Stimulated activated CD4-positive, alpha-beta T cell treated with anti-CD3 and anti-CD28 coated beads, Interleukin-1b, Interleukin-23, amount 100 ng/mL, for 48 hours (primary cell): ENCODE measurements at regions not wholly inside any gene's neighbourhood (a gene's known extent, or its start where the extent isn't known, plus 50 kb on each side); places are given as distances from the start of the nearest gene placed in this dataset.
"Not testable (repeated sequence)": the region's sequence is repeated elsewhere in the genome, so short reads cannot be mapped to it uniquely, and the experiment has no call there.

Experiments used
- DNase-seq: peaks from one replicate; pipeline ENCODE4 v3.0.0-alpha.2; 2020

DNA sequence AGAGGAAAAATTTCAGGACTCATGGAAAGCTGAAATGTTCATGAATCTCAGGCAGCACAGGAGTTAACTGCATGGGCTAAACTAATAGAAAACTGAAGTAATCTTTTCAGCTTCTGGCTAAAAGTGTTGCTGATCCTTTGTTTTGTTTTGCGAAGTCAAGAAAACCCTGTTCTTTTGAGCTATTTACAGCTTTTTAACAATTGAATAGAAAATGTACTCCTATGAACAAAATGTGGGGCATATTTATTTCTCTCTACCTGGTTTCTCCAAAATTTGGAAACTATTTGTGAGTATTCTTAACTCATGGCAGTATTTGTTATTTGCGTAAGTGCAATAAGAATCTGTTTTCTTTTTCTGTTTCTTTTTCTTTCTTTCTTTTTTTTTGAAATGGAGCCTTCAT is 818.8 kb upstream of the CITED2 start:
- DNase-seq = no peak

DNA sequence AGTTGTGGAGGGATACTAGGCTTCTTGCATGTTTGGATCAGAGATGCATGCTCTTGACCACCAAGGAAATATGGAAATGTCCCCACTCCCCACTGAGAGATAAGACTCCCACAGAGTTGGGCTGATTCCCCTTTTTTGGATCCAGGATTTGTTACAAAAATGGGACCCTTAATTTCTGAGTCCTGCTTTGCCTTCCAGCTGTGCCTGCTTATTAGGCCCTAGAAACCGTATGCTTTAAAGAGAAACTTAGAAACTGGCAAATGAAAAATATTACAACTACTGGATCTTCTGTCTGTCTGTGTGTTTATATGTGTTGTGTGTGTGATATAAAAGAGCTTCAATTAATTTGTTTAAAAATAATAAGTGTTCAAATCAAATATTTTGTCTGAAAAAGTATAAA is 817.6 kb upstream of the CITED2 start:
- no peak for DNase-seq

DNA sequence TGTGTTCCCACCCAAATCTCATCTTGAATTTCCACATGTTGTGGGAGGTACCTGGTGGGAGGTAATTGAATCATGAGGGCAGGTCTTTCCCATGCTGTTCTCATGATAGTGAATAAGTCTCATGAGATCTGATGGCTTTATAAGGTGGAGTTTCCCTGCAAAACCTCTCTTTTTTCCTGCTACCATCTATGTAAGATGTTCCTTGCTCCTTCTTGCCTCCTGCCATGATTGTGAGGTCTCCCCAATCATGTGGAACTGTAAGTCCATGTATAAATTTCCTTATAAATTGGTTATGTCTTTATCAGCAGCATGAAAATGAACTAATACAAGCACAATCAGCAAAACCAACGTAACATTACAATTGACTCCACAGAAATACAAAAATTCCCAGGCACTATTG is 814.8 kb upstream of the CITED2 start:
- DNase-seq = not testable (repeated sequence)

DNA sequence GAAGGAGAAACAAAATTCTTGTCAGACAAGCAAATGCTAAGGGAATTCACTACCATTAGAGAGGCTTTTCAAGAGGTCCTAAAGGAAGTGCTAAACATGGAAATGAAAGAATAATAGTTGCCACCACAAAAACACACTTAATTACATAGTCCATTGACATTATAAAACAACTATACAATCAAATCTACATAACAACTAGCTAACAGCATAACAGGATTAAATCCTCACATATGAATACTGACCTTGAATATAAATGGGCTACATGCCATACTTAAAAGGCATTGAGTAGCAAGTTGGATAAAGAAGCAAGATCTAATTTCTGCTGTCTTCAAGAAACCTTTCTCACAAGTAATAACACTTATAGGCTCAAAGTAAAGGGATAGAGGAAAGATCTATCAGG is 811.5 kb upstream of the CITED2 start:
- no peak for DNase-seq

DNA sequence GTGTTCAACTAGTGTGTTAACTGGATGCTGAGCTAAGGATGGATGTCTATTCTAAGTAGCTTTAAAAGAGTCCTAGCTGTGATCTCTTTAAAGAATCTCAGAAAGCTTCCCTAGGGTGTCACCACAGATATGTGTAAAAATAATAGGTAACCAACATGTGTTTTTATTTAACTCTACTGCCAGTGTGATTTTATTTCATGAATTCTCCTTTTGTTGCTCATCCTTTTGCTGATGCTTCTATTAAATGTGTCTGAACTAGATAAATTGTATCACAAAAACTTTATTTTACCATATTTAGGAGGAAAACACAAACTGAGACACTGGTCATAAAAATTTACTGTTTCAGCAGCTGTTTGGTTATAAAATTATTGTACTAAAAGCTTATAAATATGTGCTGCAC is 809.4 kb upstream of the CITED2 start:
- no peak for DNase-seq

DNA sequence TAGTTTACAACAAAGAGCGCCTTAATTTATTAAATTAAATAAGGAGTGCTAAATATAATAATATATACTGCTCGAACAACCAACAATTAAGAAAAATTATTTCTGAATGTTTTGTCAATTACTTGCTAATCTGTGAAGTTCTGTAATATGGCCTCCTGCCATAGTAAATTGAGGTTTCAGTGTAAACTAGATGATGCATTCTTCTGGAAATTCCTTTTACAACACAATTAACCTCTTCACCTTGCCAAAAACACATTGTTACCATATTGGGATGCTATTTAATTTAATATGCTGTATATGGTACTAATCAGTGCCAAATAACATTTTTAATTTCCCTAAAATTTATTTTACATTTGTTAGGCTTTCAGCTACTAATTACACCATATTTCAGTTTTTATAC is 808.4 kb upstream of the CITED2 start:
- no peak for DNase-seq

DNA sequence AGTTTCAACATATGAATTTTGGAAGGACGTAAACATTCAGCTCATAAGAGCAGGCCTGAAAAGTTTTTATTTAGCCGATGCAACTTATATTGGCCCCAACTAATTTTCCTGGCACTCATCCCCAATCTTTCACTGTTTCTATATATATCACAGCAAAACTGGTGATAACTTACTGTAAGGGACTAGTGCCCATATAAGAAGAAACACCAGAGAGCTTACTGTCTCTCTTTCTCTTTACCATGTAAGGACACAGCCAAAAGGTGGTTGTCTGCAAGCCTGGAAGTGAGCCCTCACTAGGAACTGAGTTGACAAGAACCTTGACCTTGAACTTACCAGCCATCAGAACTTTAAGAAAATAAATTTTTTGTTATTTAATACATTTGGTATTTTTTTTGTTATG is 807.4 kb upstream of the CITED2 start:
- DNase-seq = no peak

DNA sequence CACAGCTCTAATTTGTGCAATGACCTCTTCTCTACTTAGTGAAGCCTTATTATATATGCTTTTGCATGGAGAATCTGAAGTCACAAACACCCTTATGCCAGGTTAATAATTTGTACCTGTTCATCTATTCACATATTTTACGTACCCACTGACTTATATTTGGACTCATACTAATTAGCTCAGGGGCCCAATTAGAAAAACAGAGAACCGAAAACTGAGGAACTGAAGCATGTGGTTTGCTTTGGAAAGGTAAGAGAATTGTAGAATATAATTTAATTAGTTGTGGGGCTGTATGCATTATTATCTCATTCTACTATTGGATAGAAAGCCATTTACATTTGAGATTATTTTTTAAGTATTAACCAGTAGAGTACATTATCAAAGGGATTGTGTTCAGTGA is 805.9 kb upstream of the CITED2 start:
- no peak for DNase-seq

DNA sequence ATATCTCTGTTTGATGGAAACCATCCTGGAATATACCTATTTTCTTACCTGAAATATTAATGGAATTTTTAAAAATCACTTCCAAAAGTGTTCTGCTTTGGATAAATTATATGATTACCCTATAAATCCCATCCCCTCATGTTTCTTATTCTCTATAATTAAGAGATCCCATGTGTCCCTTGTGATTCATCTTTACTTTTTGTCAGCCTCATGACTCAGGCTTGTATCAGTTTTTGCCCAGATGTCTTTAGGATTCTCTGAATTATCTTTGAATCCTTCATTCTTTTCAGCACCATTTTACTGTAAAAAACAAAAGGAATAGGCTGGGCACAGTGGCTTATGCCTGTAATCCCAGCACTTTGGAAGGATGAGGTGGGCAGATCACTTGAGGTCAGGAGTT is 804.5 kb upstream of the CITED2 start:
- no peak for DNase-seq

DNA sequence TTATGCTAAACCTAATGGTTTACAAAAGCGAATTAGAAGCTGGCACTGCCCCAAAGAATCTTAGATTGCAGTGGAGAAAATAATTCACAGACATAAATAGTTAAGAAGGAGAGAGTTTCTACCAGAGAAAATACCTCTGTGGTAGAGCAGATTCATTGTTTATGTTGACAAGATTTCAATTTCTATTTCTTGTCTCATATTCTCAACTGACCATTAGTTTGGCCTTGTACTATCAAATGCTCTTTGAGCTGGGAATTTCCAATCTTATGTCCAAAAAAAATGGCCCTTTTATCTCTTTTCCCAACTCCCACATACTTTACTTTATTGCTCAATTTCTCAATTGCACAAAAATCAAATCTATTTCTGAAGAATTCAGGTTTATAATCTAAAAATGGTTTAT is 804.1 kb upstream of the CITED2 start:
- no peak for DNase-seq

DNA sequence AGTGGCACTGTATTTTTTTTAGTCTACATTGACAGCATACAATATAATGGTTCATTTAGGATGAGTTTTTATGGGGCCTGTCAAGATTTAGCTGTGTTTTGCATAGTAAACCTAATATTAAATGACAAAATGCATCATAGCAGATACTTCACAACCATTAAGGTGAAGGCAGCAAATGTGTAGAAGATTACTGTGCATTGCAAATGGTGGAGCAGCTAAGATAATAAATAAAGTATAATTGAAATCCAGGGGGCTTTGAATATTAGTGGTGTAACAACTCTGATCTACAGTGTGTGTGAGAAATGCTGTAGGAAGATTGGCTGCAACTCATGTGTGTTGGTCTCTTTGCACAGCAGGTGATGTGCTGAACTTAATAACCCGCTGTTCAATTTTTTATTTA is 801.9 kb upstream of the CITED2 start:
- DNase-seq = no peak

DNA sequence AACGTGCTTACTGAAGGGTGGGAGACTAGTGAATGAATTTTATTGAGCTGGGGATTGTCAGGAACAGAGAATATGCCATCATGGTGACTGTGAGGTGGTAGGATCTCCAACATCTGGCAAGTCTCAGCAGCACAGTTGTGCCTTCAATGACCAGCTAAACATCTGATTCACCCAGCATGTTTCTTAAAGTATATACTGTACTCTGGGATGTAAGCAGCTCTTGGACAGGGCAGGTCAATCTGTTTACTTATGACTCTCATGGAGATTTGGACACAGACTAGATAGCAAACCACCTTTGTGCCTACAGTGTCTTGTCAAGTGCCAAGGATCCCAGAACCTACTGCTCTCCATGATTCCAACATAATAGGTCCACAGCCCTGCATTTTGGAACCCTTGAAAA is 801.0 kb upstream of the CITED2 start:
- DNase-seq = no peak

DNA sequence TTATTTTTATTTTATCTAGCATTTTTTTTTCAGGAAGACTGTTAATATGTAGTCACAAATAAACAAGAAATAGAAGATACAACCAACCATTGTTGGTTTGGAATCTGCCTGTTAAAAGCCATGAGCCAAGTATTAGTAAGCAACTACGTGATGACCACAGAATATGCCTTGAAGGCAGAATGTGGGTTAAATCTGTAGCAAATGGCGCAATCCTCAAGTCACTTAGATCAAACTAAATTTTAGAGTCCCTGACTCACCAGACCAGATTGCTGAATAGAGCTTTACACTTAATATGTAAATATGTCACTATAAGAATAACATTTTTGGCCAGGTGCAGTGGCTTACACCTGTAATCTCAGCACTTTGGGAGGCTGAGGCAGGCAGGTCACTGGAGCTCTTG is 800.1 kb upstream of the CITED2 start:
- no peak for DNase-seq

DNA sequence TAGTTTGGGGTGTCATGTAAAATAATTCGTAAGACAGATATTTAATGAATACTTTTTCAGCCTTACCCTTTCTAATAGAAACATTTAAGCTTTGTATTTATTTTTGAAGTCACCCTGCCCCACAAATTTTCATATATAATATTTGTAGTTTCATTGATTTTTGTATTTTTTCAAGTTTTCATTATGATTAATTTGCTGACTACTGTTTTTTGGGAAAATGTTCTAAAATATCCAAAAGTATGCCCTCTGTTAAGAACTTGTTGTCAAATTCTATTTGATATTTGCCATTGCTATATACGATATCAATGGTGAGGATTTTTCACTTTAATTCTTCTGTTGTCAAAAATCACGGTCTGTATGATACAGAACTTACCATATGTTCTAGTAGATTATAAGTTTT is 793.9 kb upstream of the CITED2 start:
- no peak for DNase-seq

DNA sequence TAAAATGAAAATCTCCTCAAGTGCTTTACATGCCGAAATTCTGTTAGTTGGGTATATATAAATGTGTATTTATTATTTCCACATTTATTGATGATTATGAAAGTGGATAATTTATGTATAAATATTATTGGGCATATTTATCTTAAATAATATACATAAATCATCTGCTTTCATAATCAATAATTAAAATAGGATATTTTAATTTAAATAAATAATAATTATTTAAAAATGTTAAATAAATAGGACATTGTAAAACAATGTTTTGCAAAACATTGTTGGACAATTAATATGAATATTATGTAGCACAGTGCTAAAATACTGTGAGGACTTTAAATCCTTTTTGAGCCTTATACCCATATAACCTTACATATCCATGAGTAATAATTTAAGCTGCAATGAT is 786.5 kb upstream of the CITED2 start:
- DNase-seq = no peak

DNA sequence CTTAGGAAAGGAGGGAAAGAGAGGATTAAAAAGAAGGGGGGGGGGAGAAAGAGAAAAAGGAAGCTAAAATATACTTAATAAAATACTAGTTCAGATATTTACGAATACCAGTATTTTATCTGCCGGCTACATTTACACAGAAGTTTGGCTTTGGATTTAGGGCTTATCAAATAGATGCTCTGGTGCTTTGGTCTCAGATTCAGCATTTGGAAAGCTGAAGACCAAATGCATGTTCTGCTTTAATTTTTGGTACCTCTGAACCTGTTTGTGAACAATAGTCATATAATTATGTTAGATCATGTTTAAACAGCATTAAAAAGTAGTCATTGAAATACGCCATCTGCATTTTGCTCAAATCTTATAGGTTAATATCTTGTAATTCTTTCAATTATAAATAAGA is 786.0 kb upstream of the CITED2 start:
- DNase-seq = no peak

DNA sequence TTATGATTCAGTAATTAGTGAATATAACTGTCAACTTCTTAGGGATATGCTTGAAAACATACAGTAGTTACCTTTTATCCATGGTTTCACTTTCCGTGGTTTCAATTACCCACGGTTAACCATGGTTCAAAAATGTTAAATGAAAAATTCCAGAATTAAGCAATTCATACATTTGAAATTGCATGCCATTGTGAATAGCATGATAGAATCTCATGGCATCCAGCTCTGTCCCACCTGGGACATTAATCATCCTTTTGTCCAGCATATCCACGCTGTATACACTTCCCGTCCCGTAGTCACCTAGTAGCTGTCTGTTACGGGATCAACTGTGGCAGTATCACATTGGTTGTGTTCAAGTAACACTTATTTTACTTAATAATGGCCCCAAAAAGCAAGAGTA is 781.7 kb upstream of the CITED2 start:
- no peak for DNase-seq

DNA sequence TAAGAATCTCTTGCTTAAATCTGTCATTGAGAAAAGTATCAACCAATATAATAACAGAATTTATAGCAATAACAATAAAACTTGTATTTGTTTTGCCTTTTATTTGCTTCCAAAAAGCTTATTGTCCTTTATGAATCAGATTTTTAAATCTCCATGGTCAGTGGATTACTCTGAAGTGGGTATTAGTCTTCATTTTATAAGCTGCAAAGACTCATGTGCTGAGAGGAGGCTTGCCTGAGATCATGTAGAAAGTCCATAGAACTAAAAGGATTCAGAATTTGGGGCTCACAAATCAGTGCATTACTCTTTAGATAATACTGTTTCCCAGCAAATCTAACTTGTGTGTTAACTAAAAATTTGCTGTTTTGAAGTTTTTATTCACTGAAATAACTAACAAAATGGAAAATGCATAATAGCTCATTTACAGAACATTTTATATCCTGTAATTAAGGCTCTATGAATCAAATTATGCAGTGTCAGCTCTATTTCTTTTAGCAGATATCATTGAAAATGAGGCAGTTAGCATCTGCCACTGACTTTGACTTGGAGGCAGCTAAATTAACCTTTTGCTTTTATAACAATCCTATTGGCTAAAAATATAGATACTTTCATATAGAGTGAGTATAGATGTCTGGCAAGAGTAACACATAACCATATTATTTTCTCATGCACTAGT is 781.1 kb upstream of the CITED2 start:
- no peak for DNase-seq

DNA sequence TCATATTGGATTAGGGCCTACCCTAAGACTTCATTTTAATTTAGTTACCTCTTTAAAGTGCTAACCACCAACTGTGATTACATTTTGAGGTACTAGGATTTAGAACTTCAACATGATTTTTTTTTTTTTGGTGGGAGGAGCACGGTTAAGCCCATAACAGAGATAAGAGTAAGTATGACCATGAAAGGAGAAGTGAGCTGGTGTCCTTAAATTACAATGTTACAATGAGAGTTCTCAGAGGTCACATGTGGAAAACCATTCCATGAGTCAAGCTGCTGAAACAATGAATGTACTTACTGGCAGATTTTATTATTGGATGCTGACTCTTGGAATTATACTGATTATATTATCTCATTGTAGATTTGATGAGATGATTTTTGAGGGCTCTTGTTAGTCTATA is 779.3 kb upstream of the CITED2 start:
- no peak for DNase-seq

DNA sequence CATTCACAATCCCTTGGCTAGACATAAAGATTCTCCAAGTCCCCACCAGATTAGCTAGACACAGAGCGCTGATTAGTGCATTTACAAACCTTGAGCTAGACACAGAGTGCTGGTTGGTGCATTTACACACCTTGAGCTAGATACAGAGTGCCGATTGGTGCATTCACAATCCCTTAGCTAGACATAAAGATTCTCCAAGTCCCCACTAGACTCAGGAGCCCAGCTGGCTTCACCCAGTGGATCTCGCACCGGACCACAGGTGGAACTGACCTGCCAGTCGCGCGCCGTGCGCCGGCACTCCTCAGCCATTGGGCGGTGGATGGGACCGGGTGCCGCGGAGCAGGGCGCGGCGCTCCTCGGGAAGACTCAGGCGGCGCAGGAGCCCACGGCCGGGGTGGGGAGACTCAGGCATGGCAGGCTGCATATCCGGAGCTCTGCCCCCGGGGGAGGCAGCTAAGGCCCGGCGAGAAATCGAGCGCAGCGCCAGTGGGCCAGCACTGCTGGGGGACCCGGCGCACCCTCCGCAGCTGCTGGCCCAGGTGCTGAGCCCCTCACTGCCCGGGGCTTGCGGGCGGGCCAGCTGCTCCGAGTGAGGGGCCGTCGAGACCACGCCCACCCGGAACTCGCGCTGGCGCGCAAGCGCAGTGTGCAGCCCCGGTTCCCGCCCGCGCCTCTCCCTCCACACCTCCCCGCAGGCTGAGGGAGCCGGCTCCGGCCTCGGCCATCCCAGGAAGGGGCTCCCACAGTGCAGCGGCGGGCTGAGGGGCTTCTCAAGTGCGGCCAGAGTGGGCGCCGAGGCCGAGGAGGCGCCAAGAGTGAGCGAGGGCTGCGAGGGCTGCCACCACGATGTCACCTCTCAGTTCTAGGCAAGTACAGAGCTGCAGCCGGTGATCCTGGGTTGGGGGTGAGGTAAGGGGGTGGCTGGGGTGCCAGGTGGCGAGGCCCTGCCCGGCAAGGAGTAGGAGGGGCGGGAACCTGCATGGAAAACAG is 773.7 kb upstream of the CITED2 start:
- DNase-seq = not testable (repeated sequence)

DNA sequence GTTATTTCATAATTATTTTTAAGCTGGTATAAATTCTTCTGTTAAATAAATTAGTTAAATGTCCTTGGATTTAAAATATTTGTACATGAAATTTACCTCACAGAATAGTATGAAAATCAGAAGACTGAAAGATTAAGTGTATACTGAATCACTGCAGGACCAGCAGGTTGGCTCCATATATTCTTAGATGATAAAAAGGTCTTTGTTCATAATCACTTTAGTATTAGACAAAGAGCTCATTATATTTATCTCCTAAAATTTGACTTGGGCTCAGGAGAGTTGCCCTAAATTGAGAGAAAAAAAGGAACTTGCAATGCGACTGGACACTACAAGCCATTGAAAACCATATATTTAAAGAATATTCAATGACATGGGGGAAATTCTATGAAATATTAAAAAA is 766.4 kb upstream of the CITED2 start:
- no peak for DNase-seq

DNA sequence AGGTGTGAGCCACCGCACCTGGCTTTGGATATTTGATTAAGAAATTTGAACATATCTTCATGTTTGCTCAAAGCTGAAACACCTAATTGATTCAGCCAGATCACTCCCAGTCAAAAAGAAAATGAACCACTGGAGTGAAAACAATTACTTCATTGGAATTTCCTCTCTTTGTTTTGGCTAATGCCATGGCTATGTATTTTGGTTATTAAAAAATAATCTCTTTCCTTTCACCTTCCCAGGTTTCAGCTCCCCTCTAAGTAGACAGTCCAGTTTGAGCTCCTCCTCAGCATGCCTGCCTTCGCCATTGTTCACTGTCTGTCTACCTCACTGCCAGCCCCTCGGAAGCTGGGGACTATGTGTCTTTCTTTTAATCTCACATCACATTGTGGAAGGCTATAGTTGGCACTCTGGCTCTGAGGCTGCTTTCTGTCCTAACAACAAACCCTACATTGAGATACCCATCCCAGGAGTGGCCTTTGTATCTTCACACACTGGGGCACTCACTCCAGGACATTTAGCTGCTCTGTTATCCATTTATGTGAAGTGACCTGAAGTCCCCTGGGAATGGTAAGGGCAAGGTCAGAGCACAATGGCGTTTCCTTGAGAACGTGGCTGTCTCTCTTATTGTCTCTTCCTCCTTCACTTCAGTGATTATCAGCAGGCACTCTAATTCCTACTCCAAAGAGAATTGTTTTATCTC is 764.0 kb upstream of the CITED2 start:
- DNase-seq = no peak

DNA sequence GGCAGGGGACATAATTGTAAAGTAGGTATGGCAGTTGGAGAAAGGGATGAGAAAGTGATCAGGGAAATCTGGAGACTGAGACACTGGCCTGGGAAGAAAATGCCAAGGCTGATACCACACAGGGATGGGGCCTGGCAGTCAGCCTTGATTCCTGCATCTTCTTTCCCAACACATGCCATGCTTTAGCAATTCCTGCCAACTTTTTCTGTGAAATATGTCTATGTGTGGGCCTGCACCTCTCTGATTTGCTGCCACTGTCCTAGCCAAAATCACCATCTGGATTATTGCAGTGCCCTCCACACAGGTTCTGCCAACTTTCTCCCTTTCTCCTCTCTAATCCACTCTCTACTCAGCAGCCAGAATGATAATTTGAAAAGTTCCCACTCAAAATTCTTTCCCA is 759.8 kb upstream of the CITED2 start:
- no peak for DNase-seq

DNA sequence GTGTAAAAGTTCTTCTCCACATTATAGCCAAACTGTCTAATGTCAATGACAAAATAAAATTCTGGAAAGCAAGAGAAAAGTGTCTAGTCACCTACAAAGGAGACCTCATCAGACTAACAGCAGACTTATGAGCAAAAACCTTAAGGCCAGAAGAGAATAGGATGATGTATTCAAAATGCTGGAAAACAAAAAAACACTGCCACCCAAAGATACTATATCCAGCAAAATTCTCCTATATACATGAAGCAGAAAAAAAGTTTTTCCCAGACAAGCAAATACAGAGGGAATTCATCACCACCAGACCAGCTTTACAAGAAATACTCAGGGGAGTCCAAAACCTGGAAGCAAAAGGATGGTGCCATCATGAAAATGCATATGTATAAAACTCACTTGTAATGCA is 755.6 kb upstream of the CITED2 start:
- DNase-seq = no peak
